OCI-LY7 (cell line): ENCODE measurements at regions not wholly inside any gene's neighbourhood (a gene's known extent, or its start where the extent isn't known, plus 50 kb on each side); places are given as distances from the start of the nearest gene placed in this dataset.

Experiments used
- CTCF ChIP-seq: fragments of 200-600 bp; sonication (generic); conservative IDR thresholded peaks from 2 replicates; pipeline ENCODE4 v1.5.1; 2014; ENCODE audit warnings: mild to moderate bottlenecking, antibody characterized with exemption, low read length, moderate library complexity, mixed read lengths
- EZH2phosphoT487 ChIP-seq: fragments of 200-600 bp; sonication (generic); IDR thresholded peaks from 2 replicates; pipeline ENCODE4 v1.6.1; 2018; ENCODE audit warnings: low read depth, borderline replicate concordance, mild to moderate bottlenecking, mixed run types, antibody characterized with exemption, low read length, moderate library complexity, mixed read lengths

- no peak for TF ChIP-seq CTCF
- no peak for TF ChIP-seq EZH2phosphoT487
Measured at GRCh38 chr3:115464036-115464435, 159.3 kb upstream of the GAP43 start.
